ENCODE measurements at regions not wholly inside any gene's neighbourhood (a gene's known extent, or its start where the extent isn't known, plus 50 kb on each side); places are given as distances from the start of the nearest gene placed in this dataset.

DNA sequence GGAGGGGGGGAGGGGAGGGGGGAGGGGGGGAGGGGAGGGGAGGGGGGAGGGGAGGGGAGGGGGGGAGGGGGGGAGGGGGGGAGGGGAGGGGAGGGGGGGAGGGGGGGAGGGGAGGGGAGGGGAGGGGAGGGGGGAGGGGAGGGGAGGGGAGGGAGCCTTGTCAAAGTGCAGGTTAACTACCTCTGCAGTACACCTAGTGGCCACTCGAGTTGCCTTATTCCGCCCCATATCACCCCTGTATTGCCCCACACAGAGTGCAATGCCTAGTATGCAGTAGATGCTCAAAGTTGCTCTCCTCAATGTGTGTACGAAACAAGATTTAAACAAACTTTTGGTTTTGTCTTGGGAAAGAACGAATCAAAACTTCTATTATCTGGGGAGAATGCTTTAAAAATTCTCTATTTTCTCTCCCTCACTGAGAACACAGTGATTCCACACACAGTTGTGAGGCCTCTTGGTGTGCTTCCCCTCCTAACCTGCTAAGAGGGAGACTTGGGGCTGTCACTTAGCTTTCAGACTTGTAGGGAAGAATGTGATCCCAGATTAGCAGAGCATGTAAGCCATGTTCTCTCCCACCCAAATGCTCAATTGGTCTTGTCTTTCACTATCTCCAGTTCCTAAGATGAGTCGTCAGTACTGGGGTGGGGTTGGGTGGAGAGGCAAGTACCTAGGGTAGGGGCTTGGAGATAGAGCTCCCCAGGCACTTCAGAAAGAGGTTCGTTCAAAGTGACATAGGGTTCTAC is 79.7 kb upstream of the MAP10 start:
- Mint-ChIP-seq H3K4me3 (no peak overlapping the region), H3K4me1 (no peaks in the 10 kb centered on the region), H3K27ac (ENCODE audit: unreplicated experiment) (no peak overlapping the region), H3K27me3 (ENCODE audit: low read depth) (peaks cover 2% of the 10 kb centered on the region), H3K9me3 (no peaks in the 10 kb centered on the region), H3K36me3 (ENCODE audit: low read depth) (no peaks in the 10 kb centered on the region)
- DNase-seq (ENCODE audit: low read depth, low spot score) = no peak
- TF ChIP-seq, protein P1, sequence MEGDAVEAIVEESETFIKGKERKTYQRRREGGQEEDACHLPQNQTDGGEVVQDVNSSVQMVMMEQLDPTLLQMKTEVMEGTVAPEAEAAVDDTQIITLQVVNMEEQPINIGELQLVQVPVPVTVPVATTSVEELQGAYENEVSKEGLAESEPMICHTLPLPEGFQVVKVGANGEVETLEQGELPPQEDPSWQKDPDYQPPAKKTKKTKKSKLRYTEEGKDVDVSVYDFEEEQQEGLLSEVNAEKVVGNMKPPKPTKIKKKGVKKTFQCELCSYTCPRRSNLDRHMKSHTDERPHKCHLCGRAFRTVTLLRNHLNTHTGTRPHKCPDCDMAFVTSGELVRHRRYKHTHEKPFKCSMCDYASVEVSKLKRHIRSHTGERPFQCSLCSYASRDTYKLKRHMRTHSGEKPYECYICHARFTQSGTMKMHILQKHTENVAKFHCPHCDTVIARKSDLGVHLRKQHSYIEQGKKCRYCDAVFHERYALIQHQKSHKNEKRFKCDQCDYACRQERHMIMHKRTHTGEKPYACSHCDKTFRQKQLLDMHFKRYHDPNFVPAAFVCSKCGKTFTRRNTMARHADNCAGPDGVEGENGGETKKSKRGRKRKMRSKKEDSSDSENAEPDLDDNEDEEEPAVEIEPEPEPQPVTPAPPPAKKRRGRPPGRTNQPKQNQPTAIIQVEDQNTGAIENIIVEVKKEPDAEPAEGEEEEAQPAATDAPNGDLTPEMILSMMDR (conservative IDR thresholded peaks at IDR 0.05) = no peak

DNA sequence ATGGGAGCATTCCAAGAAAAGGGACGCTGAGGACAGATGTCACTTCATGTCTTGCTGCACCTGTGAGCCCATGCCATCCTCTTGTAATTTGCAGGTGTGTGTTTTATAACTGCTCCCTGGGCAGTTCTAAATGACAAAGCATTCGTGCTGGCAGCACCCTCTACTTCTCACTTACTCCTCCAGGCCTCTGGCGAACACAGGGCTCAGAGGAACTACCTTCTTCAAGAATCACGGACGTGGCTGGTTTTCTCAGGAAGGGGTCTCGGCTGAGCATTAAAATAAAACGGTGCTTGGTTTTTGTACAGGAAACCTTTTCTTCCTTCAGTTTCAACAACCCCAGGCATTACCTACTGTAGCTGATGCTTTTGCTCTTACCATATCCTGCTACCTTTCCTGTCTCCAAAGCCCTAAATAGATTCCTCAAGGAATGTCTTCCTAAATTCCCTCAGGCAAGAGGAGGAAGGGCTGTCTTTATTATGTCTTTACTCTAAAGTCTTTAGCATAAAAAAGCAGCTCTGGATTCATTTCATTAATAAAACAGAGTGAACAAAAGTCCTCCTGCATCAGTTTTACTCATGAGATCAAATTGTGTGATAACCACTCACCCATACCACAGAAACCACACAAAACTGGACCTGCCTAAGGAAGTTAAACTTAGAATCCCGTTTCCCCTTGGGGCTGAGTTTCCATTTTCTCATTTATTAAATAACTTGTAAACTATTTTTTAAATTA is 79.0 kb upstream of the MAP10 start:
- H3K4me3 Mint-ChIP-seq = no peak overlapping the region
- no peak for DNase-seq (ENCODE audit: low read depth, low spot score)
- no peak overlapping the region for H3K27ac Mint-ChIP-seq (ENCODE audit: unreplicated experiment)
- H3K36me3 Mint-ChIP-seq (ENCODE audit: low read depth) = no peaks in the 10 kb centered on the region
- H3K9me3 Mint-ChIP-seq = no peaks in the 10 kb centered on the region
- no peaks in the 10 kb centered on the region for H3K4me1 Mint-ChIP-seq
- H3K27me3 Mint-ChIP-seq (ENCODE audit: low read depth) = peaks cover 2% of the 10 kb centered on the region
- TF ChIP-seq, protein P1 (conservative IDR thresholded peaks at IDR 0.05) = no peak

DNA sequence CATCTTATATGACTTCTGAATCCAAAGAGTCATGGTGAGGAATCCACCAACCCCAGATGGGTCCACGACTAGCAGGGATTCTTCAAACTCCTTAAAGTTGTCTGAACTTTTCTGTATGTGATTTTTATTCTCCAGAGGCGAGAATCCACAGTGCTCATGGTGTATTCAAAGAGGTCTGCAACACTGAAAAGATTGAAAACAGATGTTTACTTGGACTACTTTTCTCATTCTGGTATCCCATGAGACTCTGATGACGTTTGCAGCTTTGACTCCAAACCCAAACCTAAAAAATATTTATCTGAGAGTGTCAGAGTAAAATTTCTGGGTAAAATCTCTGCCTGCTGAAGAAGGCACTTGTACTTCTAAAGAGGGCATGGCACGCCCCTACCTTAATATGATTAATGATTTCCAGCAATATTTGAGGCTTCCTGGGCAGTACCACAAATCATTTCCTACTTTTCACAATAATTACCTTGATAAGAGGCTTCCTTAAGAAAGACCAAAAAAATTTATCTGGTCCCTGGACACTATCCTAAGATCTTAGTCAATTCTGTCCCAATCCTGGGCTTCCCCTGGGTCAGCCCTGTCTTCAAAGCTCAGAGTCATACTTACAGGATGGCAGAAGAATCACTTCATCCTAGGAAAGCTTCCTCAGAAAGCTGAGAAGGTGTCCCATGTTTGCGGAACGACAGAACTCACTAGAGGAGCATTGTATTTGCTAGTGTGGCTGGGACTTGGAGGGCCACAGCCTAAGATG is 76.5 kb upstream of the MAP10 start:
- DNase-seq (ENCODE audit: low read depth, low spot score) = no peak
- peaks cover 2% of the 10 kb centered on the region for H3K27me3 Mint-ChIP-seq (ENCODE audit: low read depth)
- TF ChIP-seq, protein P1 (conservative IDR thresholded peaks at IDR 0.05) = no peak
- no peak overlapping the region for H3K4me3 Mint-ChIP-seq
- no peaks in the 10 kb centered on the region for H3K4me1 Mint-ChIP-seq
- H3K36me3 Mint-ChIP-seq (ENCODE audit: low read depth) = no peaks in the 10 kb centered on the region
- H3K27ac Mint-ChIP-seq (ENCODE audit: unreplicated experiment) = no peak overlapping the region
- H3K9me3 Mint-ChIP-seq = no peaks in the 10 kb centered on the region

DNA sequence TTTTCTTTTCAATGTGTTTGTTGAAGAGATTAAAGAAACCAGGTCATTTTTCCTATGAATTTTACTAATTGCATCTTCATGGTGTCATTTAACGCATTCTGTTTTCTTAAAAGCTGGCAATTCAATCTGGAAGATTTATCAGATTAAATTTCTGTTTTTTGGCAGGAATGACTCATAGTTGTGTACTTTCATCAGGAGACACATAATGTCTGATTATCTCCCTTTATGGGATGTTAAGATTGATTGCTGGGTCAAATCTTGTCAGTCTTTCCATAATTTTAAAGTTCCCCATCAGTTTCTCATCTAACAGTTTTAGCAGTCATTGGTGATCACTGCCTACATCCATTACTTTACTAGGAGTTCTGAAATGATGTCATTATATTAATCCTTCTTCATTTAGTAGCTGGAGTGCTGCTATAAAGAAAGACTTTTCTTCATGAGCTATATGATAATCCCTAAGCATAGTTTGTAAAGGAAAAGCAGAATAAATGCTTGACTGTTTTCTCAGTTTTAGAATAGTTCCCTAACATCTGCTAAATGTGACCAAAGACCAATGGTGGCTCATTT is 72.8 kb upstream of the MAP10 start:
- Mint-ChIP-seq H3K27ac (ENCODE audit: unreplicated experiment) (no peak overlapping the region), H3K4me1 (no peaks in the 10 kb centered on the region), H3K9me3 (no peaks in the 10 kb centered on the region), H3K36me3 (ENCODE audit: low read depth) (no peaks in the 10 kb centered on the region), H3K4me3 (no peak overlapping the region), H3K27me3 (ENCODE audit: low read depth) (peaks cover 2% of the 10 kb centered on the region)
- TF ChIP-seq, protein P1 (conservative IDR thresholded peaks at IDR 0.05) = no peak
- no peak for DNase-seq (ENCODE audit: low read depth, low spot score)

DNA sequence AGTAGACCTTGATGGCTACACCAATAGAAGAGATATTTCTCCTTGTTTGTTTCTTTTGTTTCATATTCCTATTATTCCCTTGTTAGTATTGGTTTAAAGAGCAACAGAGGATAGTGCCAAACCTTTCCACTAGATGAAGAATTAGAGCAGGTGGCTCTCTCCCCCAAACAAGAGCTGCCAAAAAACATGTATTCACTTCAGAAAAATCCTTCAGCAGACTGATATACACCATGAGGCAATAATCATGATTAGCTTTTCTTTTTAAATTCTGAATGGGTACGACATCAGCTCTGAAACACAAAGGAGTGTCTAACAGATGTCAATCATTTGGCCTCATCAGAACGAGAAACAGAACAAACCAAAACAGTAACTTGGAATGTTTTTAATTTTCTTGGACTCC is 67.3 kb upstream of the MAP10 start:
- Mint-ChIP-seq H3K4me3 (no peak overlapping the region), H3K36me3 (ENCODE audit: low read depth) (no peaks in the 10 kb centered on the region), H3K9me3 (peaks cover 3% of the 10 kb centered on the region), H3K27ac (ENCODE audit: unreplicated experiment) (no peak overlapping the region), H3K4me1 (no peaks in the 10 kb centered on the region), H3K27me3 (ENCODE audit: low read depth) (no peaks in the 10 kb centered on the region)
- TF ChIP-seq, protein P1 (conservative IDR thresholded peaks at IDR 0.05) = no peak
- DNase-seq (ENCODE audit: low read depth, low spot score) = no peak

Data from neural crest cell (in vitro differentiated cells).